Anterior cingulate cortex (tissue), 58 donors: ENCODE measurements at regions not wholly inside any gene's neighbourhood (a gene's known extent, or its start where the extent isn't known, plus 50 kb on each side); places are given as distances from the start of the nearest gene placed in this dataset.
"Not testable (repeated sequence)": the region's sequence is repeated elsewhere in the genome, so short reads cannot be mapped to it uniquely, and the experiment has no call there.

Experiments
- DNase-seq, 58 donors: peaks; one replicate each; lab custom pipeline; 2025; lab: John Stamatoyannopoulos, UW

DNA sequence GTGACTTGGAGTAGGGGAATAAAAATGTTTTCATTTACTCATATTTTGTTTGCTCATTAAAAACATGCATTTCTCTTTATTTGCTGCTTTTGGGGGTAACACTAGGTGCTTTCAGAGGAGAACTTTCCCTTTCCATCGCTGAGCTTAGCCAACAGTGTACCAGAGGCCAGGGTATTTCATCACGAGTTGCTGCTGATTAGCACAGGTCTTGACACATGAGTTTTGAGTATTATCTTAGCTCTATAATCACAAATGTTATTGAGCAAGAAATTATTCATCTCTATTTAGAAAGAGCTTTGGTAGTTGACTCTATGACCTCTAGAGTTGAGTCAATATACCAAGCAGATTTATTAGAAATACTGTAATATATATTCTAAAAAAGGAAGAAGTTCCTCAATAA lies 375.9 kb downstream of the NXPH1 start:
- DNase-seq, result no peak

DNA sequence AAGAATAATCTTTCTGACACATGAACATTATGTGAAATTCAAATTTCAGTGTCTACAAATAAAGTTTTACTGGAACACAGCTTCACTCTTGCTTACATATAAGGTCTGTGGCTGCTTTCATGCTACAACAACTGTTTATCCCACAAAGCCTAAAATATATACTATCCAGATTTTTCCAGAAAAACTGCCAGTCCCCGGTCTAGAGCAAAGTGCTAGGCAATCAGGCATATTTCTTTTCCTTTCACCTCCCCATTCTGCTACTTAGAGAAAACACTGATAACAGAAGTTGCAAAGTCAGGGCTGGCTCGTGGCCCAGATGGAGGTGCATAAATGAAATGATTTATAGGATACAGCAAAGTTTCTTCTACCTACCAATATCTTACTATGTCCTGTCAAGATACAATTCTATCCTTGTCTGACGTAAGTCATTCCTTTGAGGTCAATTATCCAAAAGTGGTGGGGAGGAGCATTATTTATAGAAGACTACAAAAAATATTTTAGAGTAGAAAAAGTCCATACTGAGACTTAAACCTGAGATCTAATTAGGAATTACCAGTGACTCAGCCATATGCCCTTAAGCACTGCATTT lies 384.1 kb downstream of the NXPH1 start:
- peak in 1 of 58 donors; percentile 1 for DNase-seq

DNA sequence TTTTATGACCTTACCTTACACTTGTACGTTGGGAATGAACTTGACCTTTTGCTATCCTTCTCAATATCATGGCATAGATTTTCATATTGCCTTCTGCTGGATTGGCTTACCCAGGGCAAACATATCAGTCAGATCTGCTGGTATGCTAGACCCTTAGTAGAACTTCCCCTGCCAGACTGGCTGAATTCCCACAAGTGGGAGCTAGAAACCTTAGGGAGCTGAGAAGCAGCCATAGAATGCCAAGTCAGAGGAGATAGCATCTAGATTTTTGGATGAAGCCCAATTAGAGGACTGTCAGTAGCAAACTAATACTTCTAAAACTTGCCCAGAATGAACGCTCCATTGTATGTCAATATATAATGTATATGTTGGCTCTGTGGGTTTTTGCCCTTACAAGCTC lies 385.0 kb downstream of the NXPH1 start:
- no peak for DNase-seq

GRCh38 chr7:8822595-8822994 lies 389.2 kb downstream of the NXPH1 start:
- no peak for DNase-seq

- DNase-seq, result no peak
Measured at GRCh38 chr7:8823486-8823885, 390.1 kb downstream of the NXPH1 start.

DNA sequence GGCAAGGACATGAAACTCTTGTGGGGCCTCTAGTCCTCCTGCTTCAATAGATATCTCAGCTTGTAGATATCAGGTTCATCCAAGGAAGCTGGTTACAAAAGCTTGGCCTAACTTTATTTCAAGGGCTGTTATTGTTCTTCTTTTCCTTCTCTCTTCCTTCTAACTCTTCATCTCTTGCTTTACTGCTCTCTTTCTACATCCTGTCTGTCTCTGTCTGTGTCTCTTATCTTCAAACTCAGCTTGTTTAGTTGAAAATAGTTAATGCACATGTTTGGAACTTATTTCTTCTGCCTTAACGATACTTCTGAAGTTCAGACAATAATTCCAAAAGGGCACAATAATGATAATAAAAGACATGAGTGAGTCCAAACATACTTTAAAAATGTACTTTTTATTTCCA lies 393.9 kb downstream of the NXPH1 start:
- no peak for DNase-seq

DNA sequence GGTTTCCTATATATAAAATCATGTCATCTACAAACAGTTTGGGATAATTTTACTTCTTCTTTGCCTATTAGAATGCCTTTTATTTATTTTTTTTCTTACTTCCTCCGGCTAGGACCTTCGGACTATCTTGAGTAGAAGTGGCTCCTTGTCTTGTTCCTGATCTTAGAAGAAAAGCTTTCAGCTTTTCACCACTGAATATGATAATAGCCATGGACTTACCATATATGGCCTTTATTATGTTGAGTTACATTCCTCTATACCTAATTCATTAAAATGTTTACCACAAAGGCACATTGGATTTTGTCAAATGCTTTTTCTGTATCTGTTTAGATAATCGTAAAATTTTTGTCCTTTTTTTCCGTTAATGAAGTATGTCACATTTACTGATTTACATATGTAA lies 395.7 kb downstream of the NXPH1 start:
- DNase-seq, result no peak

- DNase-seq, result no peak
Measured at GRCh38 chr7:8831376-8831775, 398.0 kb downstream of the NXPH1 start.

- DNase-seq, result no peak
Measured at GRCh38 chr7:8833355-8833754, 399.9 kb downstream of the NXPH1 start.

GRCh38 chr7:8841171-8841570 lies 407.8 kb downstream of the NXPH1 start:
- DNase-seq, result no peak

GRCh38 chr7:8871716-8872115 lies 438.3 kb downstream of the NXPH1 start:
- no peak for DNase-seq

GRCh38 chr7:8881916-8882315 lies 448.5 kb downstream of the NXPH1 start:
- no peak for DNase-seq

DNA sequence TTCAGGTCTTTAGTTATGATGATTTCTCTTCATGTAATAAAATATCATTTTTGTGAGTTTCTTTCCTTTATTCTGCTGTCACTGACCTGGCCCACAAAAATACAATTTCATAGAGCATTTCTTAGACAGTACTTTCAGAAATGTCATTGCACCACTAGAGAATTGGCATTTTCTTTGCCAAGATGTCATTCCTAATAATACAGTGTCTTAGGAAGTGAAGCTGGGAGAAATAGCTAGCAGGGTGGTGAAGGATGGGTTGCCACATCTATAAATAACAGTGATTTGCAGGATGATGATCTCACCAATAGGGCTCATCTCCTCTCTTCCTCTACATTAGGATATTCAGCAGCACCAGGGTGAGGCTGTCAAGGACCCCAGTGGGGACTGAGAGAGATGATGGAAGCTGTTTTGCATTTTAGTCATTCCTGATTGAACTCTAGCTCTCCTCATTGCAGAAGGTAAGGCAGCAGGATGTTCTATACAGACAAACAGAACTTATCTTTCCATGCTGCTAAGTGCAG lies 452.1 kb downstream of the NXPH1 start:
- no peak for DNase-seq

- DNase-seq, result not testable (repeated sequence)
Measured at GRCh38 chr7:8890346-8890745, 456.9 kb downstream of the NXPH1 start.

GRCh38 chr7:8893775-8894174 lies 460.4 kb downstream of the NXPH1 start:
- DNase-seq, result no peak

GRCh38 chr7:8906396-8907075 lies 473.1 kb downstream of the NXPH1 start:
- no peak for DNase-seq

DNA sequence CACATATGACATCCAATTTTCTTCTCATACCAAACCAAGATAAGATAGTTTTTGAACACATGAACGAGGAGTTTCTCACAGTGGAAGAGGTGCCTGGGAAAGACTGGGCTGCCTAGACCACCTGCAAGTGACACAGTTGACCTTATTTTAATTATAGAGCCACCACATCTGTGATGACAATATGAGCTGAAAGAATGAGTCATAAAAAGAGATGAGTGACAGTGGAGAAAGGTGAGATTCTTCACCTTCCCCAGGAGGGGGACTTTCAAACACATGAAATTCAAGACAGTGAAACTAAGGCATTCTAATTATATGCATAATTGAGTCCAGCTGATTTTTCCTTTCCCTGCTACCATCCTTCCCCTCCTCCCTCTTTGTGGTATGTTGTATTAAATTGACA lies 475.5 kb downstream of the NXPH1 start:
- no peak for DNase-seq

- DNase-seq, result no peak
Measured at GRCh38 chr7:8913682-8914081, 480.3 kb downstream of the NXPH1 start.

GRCh38 chr7:8921807-8922206 lies 488.4 kb downstream of the NXPH1 start:
- DNase-seq, result no peak

- DNase-seq, result no peak
Measured at GRCh38 chr7:8922726-8923125, 489.3 kb downstream of the NXPH1 start.

DNA sequence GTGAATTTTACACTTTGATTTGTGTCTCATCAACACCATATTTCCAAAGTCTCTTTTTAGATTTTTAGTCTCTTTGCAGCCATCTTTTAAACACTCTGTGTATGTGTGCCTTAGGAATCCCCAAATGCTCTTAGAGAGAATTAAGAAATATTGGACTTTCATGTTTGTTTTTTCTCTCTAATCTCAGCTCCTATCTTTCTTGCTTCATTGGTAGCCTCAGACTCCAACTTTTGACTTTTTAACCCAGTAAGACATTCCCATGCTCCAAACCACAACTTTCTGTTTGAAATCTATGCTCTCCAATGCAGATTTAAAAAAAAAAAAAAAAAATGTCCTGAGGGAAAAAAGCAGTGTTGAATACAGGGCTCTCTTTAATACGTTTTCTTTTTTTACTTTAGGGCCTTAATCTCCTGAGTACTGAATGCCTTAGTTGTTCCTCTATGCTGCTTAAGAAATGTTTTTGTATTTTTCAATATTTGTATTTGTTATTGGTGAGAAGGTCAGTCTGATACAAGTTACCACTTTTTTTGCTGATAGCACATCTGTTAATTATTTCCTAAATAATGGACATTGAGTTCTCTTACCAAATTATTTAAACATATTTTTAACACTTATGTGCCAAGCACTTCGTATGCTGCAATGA lies 489.9 kb downstream of the NXPH1 start:
- no peak for DNase-seq
